Colon (tissue), 2 donors: ENCODE measurements at regions not wholly inside any gene's neighbourhood (a gene's known extent, or its start where the extent isn't known, plus 50 kb on each side); places are given as distances from the start of the nearest gene placed in this dataset.

Experiments
- FAIRE-seq: peaks from 2 replicates; lab custom pipeline; 2012; peaks lifted over from hg19 to GRCh38; lab: Jason Lieb, UNC
- donor health status: control.
- donor health status: control.

- peak; percentile 61 for FAIRE-seq
These were observed 176.2 kb upstream of the SASH1 start for GRCh38 chr6:148166339-148166968.

- no peak for FAIRE-seq
These were observed 172.9 kb upstream of the SASH1 start for GRCh38 chr6:148169706-148170105.

DNA sequence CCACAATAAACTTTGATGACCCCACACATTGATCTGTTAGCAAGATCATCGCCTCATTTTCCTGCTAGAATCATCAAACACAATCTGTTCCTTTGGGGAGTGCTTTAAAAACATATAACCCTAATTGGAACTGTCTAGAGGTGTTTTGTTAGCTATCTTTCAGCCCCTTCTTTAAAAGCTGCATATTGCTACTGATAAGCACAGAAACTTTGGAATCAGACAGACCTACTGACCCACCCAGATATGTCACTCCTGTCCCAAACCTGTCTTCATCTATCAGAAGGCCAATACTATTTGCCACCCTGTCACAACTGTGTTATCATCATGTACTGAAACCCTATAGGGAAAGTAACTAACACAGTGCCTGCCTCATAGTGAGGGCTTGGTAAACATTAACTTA, 172.4 kb upstream of the SASH1 start:
- no peak for FAIRE-seq

DNA sequence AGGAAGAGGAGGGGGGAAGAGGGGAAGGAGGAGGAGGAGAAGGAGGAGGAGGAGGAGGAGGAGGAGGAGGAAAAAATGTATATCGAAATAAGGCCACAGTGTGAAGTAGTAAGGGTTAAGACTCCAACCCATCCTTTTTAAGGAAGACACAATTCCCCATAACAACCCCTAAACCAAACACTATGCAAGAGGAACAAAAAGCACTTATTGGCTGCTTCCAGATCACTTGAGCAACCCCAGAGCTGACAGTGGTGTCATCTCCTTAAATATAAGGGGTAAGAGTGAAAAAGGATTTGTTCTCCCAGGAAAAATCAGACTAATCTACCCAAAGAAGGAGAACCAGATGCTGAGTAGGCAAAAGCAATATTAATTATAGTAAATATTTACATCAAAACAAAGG, 169.1 kb upstream of the SASH1 start:
- no peak for FAIRE-seq

DNA sequence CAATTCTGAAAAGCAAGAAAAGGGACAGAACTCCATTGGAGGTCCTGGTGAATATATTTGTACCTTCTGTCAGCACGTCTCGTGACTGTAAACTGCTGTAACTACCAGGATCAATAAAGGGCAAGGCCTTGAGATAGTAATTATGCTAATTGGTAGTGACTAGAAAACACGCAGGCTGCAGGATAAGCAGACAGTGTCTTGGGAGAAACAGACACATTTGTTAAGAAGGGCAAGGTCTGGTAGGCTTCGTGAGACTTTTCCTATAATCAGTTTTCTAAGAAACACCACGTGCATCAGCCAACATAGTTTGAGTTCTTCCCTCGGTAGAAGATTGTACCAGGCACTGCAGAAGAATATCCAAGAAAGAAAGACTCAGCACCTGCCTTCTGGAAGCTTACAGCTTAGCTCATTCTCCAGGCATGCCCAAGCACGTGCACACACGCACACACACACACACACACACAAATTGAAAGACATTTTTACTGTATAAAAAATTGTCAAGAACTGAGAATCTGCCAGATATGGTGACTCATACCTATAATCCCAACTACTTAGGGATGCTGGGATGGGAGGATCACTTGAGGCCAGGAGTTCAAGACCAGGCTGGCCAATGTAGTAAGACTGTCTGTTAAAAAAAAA, 167.0 kb upstream of the SASH1 start:
- FAIRE-seq: no peak

GRCh38 chr6:148177589-148178233, 164.9 kb upstream of the SASH1 start:
- no peak for FAIRE-seq

DNA sequence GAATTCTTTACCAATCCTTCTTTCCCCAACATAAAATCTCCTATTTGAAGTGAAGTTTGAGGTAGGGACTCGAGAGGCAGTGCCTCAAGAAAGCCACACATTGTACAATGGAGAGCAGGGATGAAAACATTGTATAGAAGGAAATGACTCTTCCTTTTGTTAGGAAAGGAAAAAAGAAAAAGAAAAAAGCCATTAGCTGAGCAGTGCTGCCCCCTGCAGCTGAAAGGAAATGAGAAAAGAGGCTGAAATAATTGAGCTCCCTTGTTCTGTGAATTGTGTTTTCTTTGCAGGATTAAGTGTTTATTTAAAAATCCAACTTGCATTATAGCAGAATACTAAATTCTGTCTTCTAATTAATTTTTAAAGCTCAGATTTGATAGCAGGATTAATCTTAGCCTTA, 162.9 kb upstream of the SASH1 start:
- FAIRE-seq: no peak

- no peak for FAIRE-seq
These were observed 160.3 kb upstream of the SASH1 start for GRCh38 chr6:148182378-148182777.

DNA sequence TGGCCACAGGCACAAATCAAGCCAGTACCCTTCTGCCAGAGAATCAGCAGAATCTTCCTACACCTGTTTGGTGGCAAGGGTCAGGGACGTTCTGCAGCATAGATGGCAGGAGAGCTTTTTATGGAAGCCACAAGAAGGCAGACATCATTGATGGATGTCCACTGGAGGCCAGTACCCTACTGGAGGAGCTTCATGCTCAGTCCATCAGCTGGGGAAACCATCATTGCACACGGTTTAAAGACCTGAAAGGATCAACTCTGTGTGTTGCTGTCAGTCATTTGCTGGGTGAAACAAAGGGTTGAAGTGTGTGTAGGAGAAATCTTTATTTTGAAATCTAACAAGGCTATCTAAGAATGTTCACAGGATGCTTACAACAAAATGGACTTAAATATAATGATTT, 158.9 kb upstream of the SASH1 start:
- no peak for FAIRE-seq

- no peak for FAIRE-seq
These were observed 155.7 kb upstream of the SASH1 start for GRCh38 chr6:148186916-148187315.

GRCh38 chr6:148192310-148192709, 150.3 kb upstream of the SASH1 start:
- FAIRE-seq: no peak

- no peak for FAIRE-seq
These were observed 149.5 kb upstream of the SASH1 start for GRCh38 chr6:148193063-148193680.

GRCh38 chr6:148195511-148195910, 147.1 kb upstream of the SASH1 start:
- no peak for FAIRE-seq

GRCh38 chr6:148199584-148199983, 143.1 kb upstream of the SASH1 start:
- FAIRE-seq: no peak

- FAIRE-seq: no peak
These were observed 142.3 kb upstream of the SASH1 start for GRCh38 chr6:148200293-148200692.

DNA sequence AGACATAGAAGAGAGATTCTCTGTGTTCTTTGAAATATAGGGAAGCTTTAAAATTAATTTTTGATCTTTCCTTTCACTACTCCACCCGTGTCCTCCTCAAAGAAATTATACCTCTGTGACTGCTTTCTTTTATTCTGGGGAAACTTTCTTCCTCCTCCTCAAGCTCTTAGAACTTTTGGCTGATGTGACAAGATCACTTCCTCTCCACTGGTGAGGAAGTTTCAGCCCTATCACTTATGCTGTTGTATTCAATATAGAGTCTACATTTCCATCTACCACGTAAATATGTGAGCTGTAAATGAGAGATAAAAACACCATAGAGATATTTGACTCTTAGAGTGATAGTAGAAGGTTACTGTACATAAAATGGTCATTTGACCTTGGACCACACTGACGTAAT, 141.9 kb upstream of the SASH1 start:
- FAIRE-seq: no peak

DNA sequence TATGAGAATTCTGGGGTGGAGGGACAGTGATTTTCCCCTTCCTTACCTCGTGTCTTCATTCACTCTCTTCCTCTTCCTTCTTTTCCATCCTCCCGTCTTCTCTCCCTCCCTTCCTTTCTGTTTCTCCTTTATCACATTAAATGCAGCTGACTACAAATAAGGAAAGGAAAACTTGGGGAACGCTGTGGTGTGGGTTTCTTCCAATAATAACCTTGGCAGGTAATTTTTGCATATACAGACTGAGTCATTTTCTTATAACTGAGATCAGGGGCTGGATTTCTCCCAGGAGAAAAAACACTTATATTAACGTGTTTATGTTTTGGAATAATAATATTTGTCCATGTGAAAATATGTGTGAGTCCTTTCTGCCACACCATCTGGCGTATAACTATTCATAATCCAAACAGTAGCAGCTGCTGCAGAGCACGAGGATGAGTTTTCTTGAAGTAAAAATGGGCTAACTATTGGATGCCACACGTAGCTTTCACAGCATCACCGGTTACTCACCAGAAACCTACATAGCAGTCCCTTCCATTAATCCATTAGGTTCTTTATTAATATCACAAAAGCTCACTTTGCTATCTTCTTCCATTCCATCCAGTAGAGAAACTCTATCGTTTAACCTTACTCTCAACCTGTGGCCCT, 139.2 kb upstream of the SASH1 start:
- no peak for FAIRE-seq

DNA sequence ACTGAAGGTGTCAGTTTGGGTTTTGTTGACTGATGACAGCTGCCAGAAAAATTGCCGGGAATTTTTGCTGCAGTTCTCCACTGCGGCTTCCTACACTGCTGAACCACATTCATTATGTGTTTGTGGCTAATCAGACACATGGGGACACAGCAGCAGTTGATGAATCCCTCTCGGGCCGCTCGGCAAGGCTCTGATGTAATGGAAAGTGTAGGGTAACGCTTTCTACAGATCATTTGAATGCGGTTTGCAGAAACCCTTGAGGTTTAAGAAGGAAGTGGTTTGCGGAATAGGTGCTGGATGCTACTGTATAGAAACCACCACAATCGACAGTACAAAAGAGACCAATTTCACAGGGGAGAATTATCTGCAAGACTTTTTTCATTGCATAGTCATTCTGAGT, 138.7 kb upstream of the SASH1 start:
- no peak for FAIRE-seq

DNA sequence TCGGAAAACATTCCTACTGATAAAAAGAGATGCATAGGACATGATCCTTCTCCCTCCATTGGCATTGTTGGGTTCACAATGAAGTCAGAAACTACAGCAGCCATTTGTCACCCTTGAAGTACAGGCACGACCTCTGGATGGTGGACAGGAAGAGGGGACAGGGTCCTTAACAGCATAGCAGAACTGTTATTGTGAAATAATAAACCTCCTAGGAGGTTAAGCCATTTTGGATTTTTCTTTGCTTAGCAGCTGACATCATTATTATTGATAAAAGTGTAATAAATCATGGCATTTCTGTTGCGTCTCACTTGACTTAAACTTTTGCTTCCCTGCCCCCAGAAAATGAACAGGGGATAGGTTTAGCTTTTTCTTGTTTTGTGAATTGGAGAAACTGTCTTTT, 134.3 kb upstream of the SASH1 start:
- FAIRE-seq: no peak

GRCh38 chr6:148211777-148212324, 130.8 kb upstream of the SASH1 start:
- no peak for FAIRE-seq

- no peak for FAIRE-seq
These were observed 130.3 kb upstream of the SASH1 start for GRCh38 chr6:148212366-148212765.

DNA sequence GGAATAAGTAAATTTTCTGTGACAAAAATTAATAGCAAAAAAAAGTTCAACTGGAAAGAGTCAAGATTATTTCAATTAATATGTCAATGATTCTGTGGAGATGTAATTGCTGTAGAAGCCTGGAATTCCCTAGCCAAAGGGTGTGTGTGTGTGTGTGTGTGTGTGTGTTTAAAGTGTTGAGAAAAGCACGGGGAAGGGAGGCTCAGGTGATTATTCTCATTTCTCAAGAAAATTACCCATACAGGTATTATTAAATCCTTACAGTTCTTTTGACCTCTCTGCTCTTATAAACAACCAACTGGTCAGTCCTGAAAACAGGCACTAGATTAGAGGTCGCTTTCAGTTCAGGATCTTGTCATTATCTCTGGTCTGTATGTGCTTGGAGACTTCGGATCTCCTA, 129.3 kb upstream of the SASH1 start:
- no peak for FAIRE-seq

DNA sequence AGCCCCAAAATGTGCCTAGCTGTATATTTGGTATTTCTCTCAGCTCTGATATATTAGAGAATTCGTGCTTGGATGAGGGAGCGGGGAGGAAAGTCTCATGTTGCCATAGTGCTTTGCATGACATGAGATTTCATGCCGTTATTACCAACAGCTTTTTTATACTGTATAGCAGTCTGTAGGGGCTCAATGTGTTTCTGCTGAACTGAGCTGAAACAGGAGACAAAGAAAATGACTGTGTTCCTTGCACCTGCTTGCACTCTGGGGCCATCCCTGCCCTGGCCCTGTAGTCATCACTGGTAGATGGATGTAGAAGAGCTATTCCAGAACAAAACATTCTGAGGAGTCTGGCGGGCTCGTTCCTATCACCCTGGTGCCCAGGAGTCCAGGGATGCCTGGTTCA, 128.0 kb upstream of the SASH1 start:
- FAIRE-seq: no peak
